Ascending aorta (tissue), 2 donors: ENCODE measurements at regions not wholly inside any gene's neighbourhood (a gene's known extent, or its start where the extent isn't known, plus 50 kb on each side); places are given as distances from the start of the nearest gene placed in this dataset.

Experiments
- DNase-seq, 2 donors: peaks; one replicate each; pipeline ENCODE4 v3.0.0-alpha.2; 2019; ENCODE audit warnings: low spot score in 2 of 2
- H3K27ac ChIP-seq, 2 donors: fragments of 200-600 bp; sonication (generic); one replicate each; pipeline ENCODE4 v1.5.1; 2016 to 2017; ENCODE audit warnings: mild to moderate bottlenecking in 1 of 2
- H3K27me3 ChIP-seq: fragments of 200-600 bp; sonication (generic); one replicate; pipeline ENCODE4 v1.5.1; 2017
- H3K36me3 ChIP-seq, 2 donors: fragments of 200-600 bp; sonication (generic); one replicate each; pipeline ENCODE4 v1.5.1; 2016
- H3K4me1 ChIP-seq, 2 donors: fragments of 200-600 bp; sonication (generic); one replicate each; pipeline ENCODE4 v1.5.1; 2016 to 2017; ENCODE audit warnings: mild to moderate bottlenecking in 1 of 2
- H3K4me3 ChIP-seq, 2 donors: fragments of 200-600 bp; sonication (generic); one replicate each; pipeline ENCODE4 v1.5.1; 2016 to 2017; ENCODE audit warnings: mild to moderate bottlenecking in 1 of 2
- H3K9me3 ChIP-seq, 2 donors: fragments of 200-600 bp; sonication (generic); one replicate each; pipeline ENCODE4 v1.5.1; 2016
- intact Hi-C: fragments of 100-400 bp; cut with DNase I; formaldehyde crosslinking; loops from one replicate; pipeline ENCODE4 v1.15.1; 2023
- TF ChIP-seq, protein P1 (sequence below), 3 experiments: fragments of 200-600 bp in 2 of 3; fragments of 450-650 bp in 1 of 3; sonication (generic) in 2 of 3; IDR thresholded peaks; one replicate each; pipeline ENCODE4 v1.5.1; 2016 to 2019; ENCODE audit warnings: antibody characterized with exemption in 3 of 3, mild to moderate bottlenecking in 1 of 3, moderate library complexity in 1 of 3

DNA sequence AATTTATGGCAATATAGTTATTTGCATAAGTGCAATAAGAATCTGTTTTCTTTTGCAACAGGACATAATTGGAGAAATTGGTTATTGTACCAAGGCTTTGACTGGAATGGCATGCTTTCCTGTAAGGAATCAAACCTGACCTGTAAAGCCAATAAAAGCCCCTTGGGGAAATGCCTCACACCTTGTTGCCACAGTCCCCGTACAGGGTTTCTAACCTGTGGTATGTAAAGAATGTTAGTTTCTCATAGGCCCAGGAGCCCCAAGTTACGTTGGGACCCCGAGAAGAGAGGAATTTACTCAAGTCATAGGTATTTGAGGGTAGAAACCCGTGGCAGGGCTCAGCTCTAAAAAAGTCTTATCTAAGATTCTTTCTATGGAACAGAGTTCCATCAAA is 441.4 kb downstream of the IGSF11 start:
- no peak overlapping the region for H3K4me3 ChIP-seq
- H3K4me1 ChIP-seq: no peaks in the 10 kb centered on the region
- DNase-seq: no peak
- TF ChIP-seq, protein P1, sequence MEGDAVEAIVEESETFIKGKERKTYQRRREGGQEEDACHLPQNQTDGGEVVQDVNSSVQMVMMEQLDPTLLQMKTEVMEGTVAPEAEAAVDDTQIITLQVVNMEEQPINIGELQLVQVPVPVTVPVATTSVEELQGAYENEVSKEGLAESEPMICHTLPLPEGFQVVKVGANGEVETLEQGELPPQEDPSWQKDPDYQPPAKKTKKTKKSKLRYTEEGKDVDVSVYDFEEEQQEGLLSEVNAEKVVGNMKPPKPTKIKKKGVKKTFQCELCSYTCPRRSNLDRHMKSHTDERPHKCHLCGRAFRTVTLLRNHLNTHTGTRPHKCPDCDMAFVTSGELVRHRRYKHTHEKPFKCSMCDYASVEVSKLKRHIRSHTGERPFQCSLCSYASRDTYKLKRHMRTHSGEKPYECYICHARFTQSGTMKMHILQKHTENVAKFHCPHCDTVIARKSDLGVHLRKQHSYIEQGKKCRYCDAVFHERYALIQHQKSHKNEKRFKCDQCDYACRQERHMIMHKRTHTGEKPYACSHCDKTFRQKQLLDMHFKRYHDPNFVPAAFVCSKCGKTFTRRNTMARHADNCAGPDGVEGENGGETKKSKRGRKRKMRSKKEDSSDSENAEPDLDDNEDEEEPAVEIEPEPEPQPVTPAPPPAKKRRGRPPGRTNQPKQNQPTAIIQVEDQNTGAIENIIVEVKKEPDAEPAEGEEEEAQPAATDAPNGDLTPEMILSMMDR (IDR thresholded peaks at IDR 0.05): no peak
- no peaks in the 10 kb centered on the region for H3K27me3 ChIP-seq
- intact Hi-C loops: no loop called here
- no peak overlapping the region for H3K27ac ChIP-seq
- H3K9me3 ChIP-seq: no peaks in the 10 kb centered on the region
- no peaks in the 10 kb centered on the region for H3K36me3 ChIP-seq

GRCh38 chr3:118597184-118597583 is 437.5 kb downstream of the IGSF11 start:
- H3K36me3 ChIP-seq: no peaks in the 10 kb centered on the region
- no peaks in the 10 kb centered on the region for H3K27me3 ChIP-seq
- no peak overlapping the region for H3K27ac ChIP-seq
- no peak for DNase-seq
- intact Hi-C loops: no loop called here
- no peaks in the 10 kb centered on the region for H3K4me1 ChIP-seq
- H3K9me3 ChIP-seq: no peaks in the 10 kb centered on the region
- H3K4me3 ChIP-seq: no peak overlapping the region
- TF ChIP-seq, protein P1 (IDR thresholded peaks at IDR 0.05): no peak

GRCh38 chr3:118607915-118608820 is 426.5 kb downstream of the IGSF11 start:
- intact Hi-C loops: no loop called here
- Histone ChIP-seq H3K4me1 (no peaks in the 10 kb centered on the region), H3K4me3 (no peak overlapping the region), H3K27me3 (no peaks in the 10 kb centered on the region), H3K9me3 (no peaks in the 10 kb centered on the region), H3K36me3 (no peaks in the 10 kb centered on the region), H3K27ac (no peak overlapping the region)
- DNase-seq: no peak
- TF ChIP-seq, protein P1 (IDR thresholded peaks at IDR 0.05): no peak

- Histone ChIP-seq H3K9me3 (no peaks in the 10 kb centered on the region), H3K27ac (no peak overlapping the region), H3K4me1 (no peaks in the 10 kb centered on the region), H3K4me3 (no peak overlapping the region), H3K36me3 (no peaks in the 10 kb centered on the region), H3K27me3 (no peaks in the 10 kb centered on the region)
- TF ChIP-seq, protein P1 (IDR thresholded peaks at IDR 0.05): no peak
- intact Hi-C loops: no loop called here
- no peak for DNase-seq
Measured at GRCh38 chr3:118618247-118619040, 416.2 kb downstream of the IGSF11 start.

DNA sequence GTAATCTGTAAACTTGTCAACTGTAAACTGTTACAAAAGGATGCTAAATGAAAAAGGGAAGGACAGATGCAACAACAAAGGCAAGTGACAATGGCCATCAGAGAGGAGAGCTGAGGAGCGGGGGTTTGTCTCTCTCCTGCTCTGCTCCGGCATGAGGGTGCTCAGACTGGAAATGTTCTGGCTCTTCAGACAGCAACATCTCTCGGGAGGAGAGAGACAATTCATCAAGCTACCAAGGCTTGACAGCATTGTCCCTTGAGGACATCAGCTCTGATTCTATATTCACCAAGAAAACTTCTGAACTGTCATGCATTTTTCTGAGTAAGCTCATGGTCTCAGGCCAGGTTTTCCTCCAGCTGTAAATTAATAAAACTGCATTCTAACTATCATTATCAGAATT is 408.2 kb downstream of the IGSF11 start:
- Histone ChIP-seq H3K27ac (no peak overlapping the region), H3K36me3 (no peaks in the 10 kb centered on the region), H3K9me3 (no peaks in the 10 kb centered on the region), H3K4me1 (no peaks in the 10 kb centered on the region), H3K4me3 (no peak overlapping the region), H3K27me3 (no peaks in the 10 kb centered on the region)
- DNase-seq: no peak
- intact Hi-C loops: no loop called here
- TF ChIP-seq, protein P1 (IDR thresholded peaks at IDR 0.05): no peak
